ENCODE measurements at regions not wholly inside any gene's neighbourhood (a gene's known extent, or its start where the extent isn't known, plus 50 kb on each side); places are given as distances from the start of the nearest gene placed in this dataset.

GRCh38 chr2:45211636-45212035 lies 202.4 kb upstream of the SIX2 start:
- TF ChIP-seq FOXA2 (IDR thresholded peaks at IDR 0.05) (no peak), ATF3 (IDR thresholded peaks at IDR 0.05) (no peak), NR2F2 (IDR thresholded peaks at IDR 0.05) (no peak), JUND (IDR thresholded peaks at IDR 0.05) (no peak), GABPA (IDR thresholded peaks at IDR 0.05 in 1 of 2, conservative IDR thresholded peaks at IDR 0.05 in 1 of 2) (no peak), HNF4A (conservative IDR thresholded peaks at IDR 0.05) (no peak), TAF1 (conservative IDR thresholded peaks at IDR 0.05) (no peak), RAD21 (IDR thresholded peaks at IDR 0.05) (no peak), SP1 (IDR thresholded peaks at IDR 0.05) (no peak)
- TF ChIP-seq, protein P1, sequence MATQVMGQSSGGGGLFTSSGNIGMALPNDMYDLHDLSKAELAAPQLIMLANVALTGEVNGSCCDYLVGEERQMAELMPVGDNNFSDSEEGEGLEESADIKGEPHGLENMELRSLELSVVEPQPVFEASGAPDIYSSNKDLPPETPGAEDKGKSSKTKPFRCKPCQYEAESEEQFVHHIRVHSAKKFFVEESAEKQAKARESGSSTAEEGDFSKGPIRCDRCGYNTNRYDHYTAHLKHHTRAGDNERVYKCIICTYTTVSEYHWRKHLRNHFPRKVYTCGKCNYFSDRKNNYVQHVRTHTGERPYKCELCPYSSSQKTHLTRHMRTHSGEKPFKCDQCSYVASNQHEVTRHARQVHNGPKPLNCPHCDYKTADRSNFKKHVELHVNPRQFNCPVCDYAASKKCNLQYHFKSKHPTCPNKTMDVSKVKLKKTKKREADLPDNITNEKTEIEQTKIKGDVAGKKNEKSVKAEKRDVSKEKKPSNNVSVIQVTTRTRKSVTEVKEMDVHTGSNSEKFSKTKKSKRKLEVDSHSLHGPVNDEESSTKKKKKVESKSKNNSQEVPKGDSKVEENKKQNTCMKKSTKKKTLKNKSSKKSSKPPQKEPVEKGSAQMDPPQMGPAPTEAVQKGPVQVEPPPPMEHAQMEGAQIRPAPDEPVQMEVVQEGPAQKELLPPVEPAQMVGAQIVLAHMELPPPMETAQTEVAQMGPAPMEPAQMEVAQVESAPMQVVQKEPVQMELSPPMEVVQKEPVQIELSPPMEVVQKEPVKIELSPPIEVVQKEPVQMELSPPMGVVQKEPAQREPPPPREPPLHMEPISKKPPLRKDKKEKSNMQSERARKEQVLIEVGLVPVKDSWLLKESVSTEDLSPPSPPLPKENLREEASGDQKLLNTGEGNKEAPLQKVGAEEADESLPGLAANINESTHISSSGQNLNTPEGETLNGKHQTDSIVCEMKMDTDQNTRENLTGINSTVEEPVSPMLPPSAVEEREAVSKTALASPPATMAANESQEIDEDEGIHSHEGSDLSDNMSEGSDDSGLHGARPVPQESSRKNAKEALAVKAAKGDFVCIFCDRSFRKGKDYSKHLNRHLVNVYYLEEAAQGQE (IDR thresholded peaks at IDR 0.05) = no peak
- H3K27me3 ChIP-seq (ENCODE audit: control insufficient read depth in 4 of 4, insufficient read depth in 4 of 4, low read length in 3 of 4) = no peaks in the 10 kb centered on the region
- 82% methylated on average over 3 of the region's 3 CpGs for WGBS
- H3K9me3 ChIP-seq (ENCODE audit: control insufficient read depth in 4 of 4, low read length in 3 of 4) = no peaks in the 10 kb centered on the region
- H3K36me3 ChIP-seq (ENCODE audit: control insufficient read depth in 4 of 4, insufficient read depth in 3 of 4, low read depth in 1 of 4, low read length in 3 of 4) = no peaks in the 10 kb centered on the region
- H3K4me1 ChIP-seq (ENCODE audit: control insufficient read depth in 4 of 4, insufficient read depth in 4 of 4, low read length in 3 of 4) = no peaks in the 10 kb centered on the region
- no peak overlapping the region for H3K4me3 ChIP-seq (ENCODE audit: low read depth in 1 of 3, low read length in 3 of 3)
- no peak for DNase-seq (ENCODE audit: low spot score)
- no peak overlapping the region for H3K9ac ChIP-seq (ENCODE audit: low read depth in 1 of 2, low read length in 2 of 2)
- no peak overlapping the region for H3K27ac ChIP-seq (ENCODE audit: low read depth in 1 of 2, low read length in 2 of 2)

DNA sequence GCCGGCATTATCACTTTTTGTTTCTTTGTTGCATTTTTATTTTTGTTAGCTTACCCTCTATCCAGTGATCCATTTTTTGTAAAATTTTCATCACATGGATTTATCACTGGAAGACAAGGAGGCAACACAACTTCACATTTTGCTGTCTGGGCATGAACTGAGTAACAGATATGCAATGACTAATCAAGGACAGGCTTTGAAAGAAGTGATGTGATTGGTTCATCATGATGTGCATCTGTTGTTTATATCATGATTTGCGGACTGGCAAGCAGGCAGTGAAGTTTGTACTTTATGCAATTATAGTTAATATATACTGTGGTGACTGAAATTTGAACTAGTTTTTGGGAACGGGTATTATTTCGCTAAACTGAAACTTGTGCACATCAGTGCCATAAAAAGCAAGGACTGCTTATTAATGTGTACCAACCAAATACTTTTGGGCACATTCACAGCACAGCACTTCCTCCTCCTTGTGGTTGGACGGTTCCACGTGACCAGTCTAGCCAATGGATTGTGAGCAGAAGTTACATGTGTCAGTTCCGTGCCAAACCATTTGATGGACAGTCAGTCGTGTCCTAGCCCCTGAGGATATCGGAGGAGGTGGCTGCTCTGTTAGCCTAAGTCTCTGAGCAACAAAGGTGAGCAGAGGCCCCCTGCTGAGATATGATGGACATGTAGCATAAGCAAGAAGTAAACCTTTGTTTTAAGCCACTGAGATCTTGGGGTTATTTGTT lies 201.4 kb upstream of the SIX2 start:
- no peaks in the 10 kb centered on the region for H3K9me3 ChIP-seq (ENCODE audit: control insufficient read depth in 4 of 4, low read length in 3 of 4)
- no peak for DNase-seq (ENCODE audit: low spot score)
- H3K9ac ChIP-seq (ENCODE audit: low read depth in 1 of 2, low read length in 2 of 2) = no peak overlapping the region
- no peaks in the 10 kb centered on the region for H3K4me1 ChIP-seq (ENCODE audit: control insufficient read depth in 4 of 4, insufficient read depth in 4 of 4, low read length in 3 of 4)
- H3K4me3 ChIP-seq (ENCODE audit: low read depth in 1 of 3, low read length in 3 of 3) = no peak overlapping the region
- H3K36me3 ChIP-seq (ENCODE audit: control insufficient read depth in 4 of 4, insufficient read depth in 3 of 4, low read depth in 1 of 4, low read length in 3 of 4) = no peaks in the 10 kb centered on the region
- TF ChIP-seq ATF3 (IDR thresholded peaks at IDR 0.05) (no peak), JUND (IDR thresholded peaks at IDR 0.05) (no peak), RXRA (IDR thresholded peaks at IDR 0.05) (no peak), CTCF (IDR thresholded peaks at IDR 0.05; ENCODE audit: low read depth, low read length, missing input control) (no peak), FOXA1 (IDR thresholded peaks at IDR 0.05) (no peak), HNF4A (conservative IDR thresholded peaks at IDR 0.05) (no peak), FOXA2 (IDR thresholded peaks at IDR 0.05) (no peak), YY1 (IDR thresholded peaks at IDR 0.05) (no peak)
- no peaks in the 10 kb centered on the region for H3K27me3 ChIP-seq (ENCODE audit: control insufficient read depth in 4 of 4, insufficient read depth in 4 of 4, low read length in 3 of 4)
- no peak overlapping the region for H3K27ac ChIP-seq (ENCODE audit: low read depth in 1 of 2, low read length in 2 of 2)
- 93% methylated on average over 9 of the region's 9 CpGs for WGBS
